Inflammatory macrophage (primary cell): ENCODE measurements at regions not wholly inside any gene's neighbourhood (a gene's known extent, or its start where the extent isn't known, plus 50 kb on each side); places are given as distances from the start of the nearest gene placed in this dataset.
"Not testable (repeated sequence)": the region's sequence is repeated elsewhere in the genome, so short reads cannot be mapped to it uniquely, and the experiment has no call there.

Experiments used
- DNase-seq, 2 donors: peaks; one replicate each; pipeline ENCODE4 v3.0.0-alpha.2; 2020 to 2022

GRCh38 chr2:184268900-184269477, 329.3 kb upstream of the ZNF804A start:
- no peak for DNase-seq

GRCh38 chr2:184270660-184271059, 327.7 kb upstream of the ZNF804A start:
- no peak for DNase-seq

- no peak for DNase-seq
These were observed 326.3 kb upstream of the ZNF804A start for GRCh38 chr2:184272056-184272455.

GRCh38 chr2:184294831-184295230, 303.5 kb upstream of the ZNF804A start:
- DNase-seq: no peak

- DNase-seq: no peak
These were observed 301.2 kb upstream of the ZNF804A start for GRCh38 chr2:184297085-184297484.

- no peak for DNase-seq
These were observed 295.8 kb upstream of the ZNF804A start for GRCh38 chr2:184302506-184302905.

GRCh38 chr2:184304006-184304405, 294.3 kb upstream of the ZNF804A start:
- no peak for DNase-seq

- no peak for DNase-seq
These were observed 293.2 kb upstream of the ZNF804A start for GRCh38 chr2:184305105-184305504.

- no peak for DNase-seq
These were observed 289.6 kb upstream of the ZNF804A start for GRCh38 chr2:184308706-184309105.

- no peak for DNase-seq
These were observed 285.4 kb upstream of the ZNF804A start for GRCh38 chr2:184312970-184313369.

GRCh38 chr2:184314829-184315228, 283.5 kb upstream of the ZNF804A start:
- no peak for DNase-seq

- no peak for DNase-seq
These were observed 281.4 kb upstream of the ZNF804A start for GRCh38 chr2:184316921-184317320.

GRCh38 chr2:184322615-184323014, 275.7 kb upstream of the ZNF804A start:
- no peak for DNase-seq

- no peak for DNase-seq
These were observed 272.3 kb upstream of the ZNF804A start for GRCh38 chr2:184326066-184326465.

GRCh38 chr2:184327805-184328204, 270.5 kb upstream of the ZNF804A start:
- not testable (repeated sequence) for DNase-seq

GRCh38 chr2:184330561-184330960, 267.8 kb upstream of the ZNF804A start:
- not testable (repeated sequence) for DNase-seq

- DNase-seq: no peak
These were observed 261.6 kb upstream of the ZNF804A start for GRCh38 chr2:184336688-184337087.

- DNase-seq: no peak
These were observed 259.6 kb upstream of the ZNF804A start for GRCh38 chr2:184338771-184339170.

GRCh38 chr2:184339966-184340365, 258.4 kb upstream of the ZNF804A start:
- no peak for DNase-seq

GRCh38 chr2:184346338-184346862, 251.9 kb upstream of the ZNF804A start:
- DNase-seq: no peak

GRCh38 chr2:184351126-184351525, 247.2 kb upstream of the ZNF804A start:
- no peak for DNase-seq

- no peak for DNase-seq
These were observed 241.3 kb upstream of the ZNF804A start for GRCh38 chr2:184357033-184357432.

- DNase-seq: no peak
These were observed 238.9 kb upstream of the ZNF804A start for GRCh38 chr2:184359379-184359778.

- no peak for DNase-seq
These were observed 235.1 kb upstream of the ZNF804A start for GRCh38 chr2:184363213-184363612.

- no peak for DNase-seq
These were observed 231.1 kb upstream of the ZNF804A start for GRCh38 chr2:184367211-184367610.
